MM.1S (cell line): ENCODE measurements at regions not wholly inside any gene's neighbourhood (a gene's known extent, or its start where the extent isn't known, plus 50 kb on each side); places are given as distances from the start of the nearest gene placed in this dataset.

ENCODE experiments used
- DNase-seq: peaks from one replicate; pipeline ENCODE4 v3.0.0-alpha.2; 2015
- H2AFZ ChIP-seq: fragments of 300-600 bp; sonication (generic); 2 replicates; pipeline ENCODE4 v1.6.0; 2016; ENCODE audit warnings: antibody characterized with exemption, low read length
- H3F3A ChIP-seq: fragments of 300-600 bp; sonication (generic); 2 replicates; pipeline ENCODE4 v1.6.1; 2016; ENCODE audit warnings: mild to moderate bottlenecking, antibody characterized with exemption, low read length, moderate library complexity, mixed read lengths; ENCODE audit not compliant: insufficient read depth
- H3K27ac ChIP-seq: fragments of 300-600 bp; sonication (generic); 2 replicates; pipeline ENCODE4 v1.5.1; 2016; ENCODE audit warnings: mild to moderate bottlenecking, low read length
- H3K27me3 ChIP-seq: fragments of 300-600 bp; sonication (generic); replicated peaks from 2 replicates; pipeline ENCODE4 v1.6.0; 2016; ENCODE audit warnings: low read length; ENCODE audit not compliant: insufficient read depth
- H3K36me3 ChIP-seq: fragments of 300-600 bp; sonication (generic); replicated peaks from 2 replicates; pipeline ENCODE4 v1.6.1; 2016; ENCODE audit warnings: mild to moderate bottlenecking, low read length, mixed read lengths; ENCODE audit not compliant: insufficient read depth
- H3K4me1 ChIP-seq: fragments of 300-600 bp; sonication (generic); 2 replicates; pipeline ENCODE4 v1.6.1; 2016; ENCODE audit warnings: low read length, mixed read lengths
- H3K4me2 ChIP-seq: fragments of 300-600 bp; sonication (generic); 2 replicates; pipeline ENCODE4 v1.6.0; 2016; ENCODE audit warnings: low read depth, low read length
- H3K4me3 ChIP-seq: fragments of 300-600 bp; sonication (generic); 2 replicates; pipeline ENCODE4 v1.5.1; 2016; ENCODE audit warnings: low read length, mixed read lengths
- H3K79me2 ChIP-seq: fragments of 300-600 bp; sonication (generic); 2 replicates; pipeline ENCODE4 v1.6.1; 2016; ENCODE audit warnings: mixed run types, low read length, mixed read lengths
- H3K9ac ChIP-seq: fragments of 300-600 bp; sonication (generic); 2 replicates; pipeline ENCODE4 v1.6.1; 2016; ENCODE audit warnings: low read length, mixed read lengths
- H3K9me2 ChIP-seq: fragments of 300-600 bp; sonication (generic); replicated peaks from 2 replicates; pipeline ENCODE4 v1.6.1; 2016; ENCODE audit warnings: mild to moderate bottlenecking, low read length, mixed read lengths; ENCODE audit not compliant: insufficient read depth
- H3K9me3 ChIP-seq: fragments of 300-600 bp; sonication (generic); replicated peaks from 2 replicates; pipeline ENCODE4 v1.6.1; 2016; ENCODE audit warnings: mild to moderate bottlenecking, low read length, mixed read lengths; ENCODE audit not compliant: insufficient read depth
- H4K20me1 ChIP-seq: fragments of 300-600 bp; sonication (generic); 2 replicates; pipeline ENCODE4 v1.6.1; 2016; ENCODE audit warnings: mild to moderate bottlenecking, low read length, moderate library complexity, mixed read lengths; ENCODE audit not compliant: insufficient read depth
- EZH2 ChIP-seq: fragments of 300-600 bp; sonication (generic); optimal IDR thresholded peaks from 2 replicates; pipeline ENCODE3; 2017; ENCODE audit warnings: low read depth, mild to moderate bottlenecking, antibody characterized with exemption, low read length, mixed read lengths
- EZH2phosphoT487 ChIP-seq: fragments of 300-600 bp; sonication (generic); IDR thresholded peaks from 2 replicates; pipeline ENCODE4 v1.6.1; 2018; ENCODE audit warnings: antibody characterized with exemption, low read length
- TF ChIP-seq, protein P1 (sequence below): fragments of 300-600 bp; sonication (generic); IDR thresholded peaks from 2 replicates; pipeline ENCODE4 v1.5.1; 2016; ENCODE audit warnings: antibody characterized with exemption, low read length, mixed read lengths

DNA sequence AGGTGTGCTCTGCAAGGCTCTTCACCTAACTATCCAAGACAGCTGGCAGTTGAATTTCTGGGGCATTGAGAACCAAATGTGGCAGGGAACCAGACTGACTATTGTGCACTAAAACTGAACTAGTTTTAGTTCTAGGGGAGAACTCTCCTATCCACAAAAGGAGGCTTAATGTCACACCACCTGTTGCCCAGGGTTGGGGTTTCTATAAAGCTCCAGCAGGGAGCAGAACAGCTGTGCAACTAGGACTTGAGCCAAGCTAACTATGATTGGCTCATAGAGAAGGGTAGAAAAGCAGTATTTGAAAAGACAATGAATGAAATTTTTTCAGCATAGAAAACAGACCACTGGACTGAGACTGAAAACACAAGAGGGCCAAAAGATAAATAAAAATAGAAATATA lies 53.3 kb upstream of the FGGY start:
- no peaks in the 10 kb centered on the region for H3K9me3 ChIP-seq
- no peak overlapping the region for H3K4me2 ChIP-seq
- H3F3A ChIP-seq, result no peaks in the 10 kb centered on the region
- no peak overlapping the region for H3K4me3 ChIP-seq
- no peaks in the 10 kb centered on the region for H3K4me1 ChIP-seq
- no peaks in the 10 kb centered on the region for H3K79me2 ChIP-seq
- no peak overlapping the region for H3K27ac ChIP-seq
- H3K36me3 ChIP-seq, result no peaks in the 10 kb centered on the region
- DNase-seq, result peak; percentile 27
- H3K9ac ChIP-seq, result no peak overlapping the region
- H4K20me1 ChIP-seq, result no peaks in the 10 kb centered on the region
- TF ChIP-seq, protein P1, sequence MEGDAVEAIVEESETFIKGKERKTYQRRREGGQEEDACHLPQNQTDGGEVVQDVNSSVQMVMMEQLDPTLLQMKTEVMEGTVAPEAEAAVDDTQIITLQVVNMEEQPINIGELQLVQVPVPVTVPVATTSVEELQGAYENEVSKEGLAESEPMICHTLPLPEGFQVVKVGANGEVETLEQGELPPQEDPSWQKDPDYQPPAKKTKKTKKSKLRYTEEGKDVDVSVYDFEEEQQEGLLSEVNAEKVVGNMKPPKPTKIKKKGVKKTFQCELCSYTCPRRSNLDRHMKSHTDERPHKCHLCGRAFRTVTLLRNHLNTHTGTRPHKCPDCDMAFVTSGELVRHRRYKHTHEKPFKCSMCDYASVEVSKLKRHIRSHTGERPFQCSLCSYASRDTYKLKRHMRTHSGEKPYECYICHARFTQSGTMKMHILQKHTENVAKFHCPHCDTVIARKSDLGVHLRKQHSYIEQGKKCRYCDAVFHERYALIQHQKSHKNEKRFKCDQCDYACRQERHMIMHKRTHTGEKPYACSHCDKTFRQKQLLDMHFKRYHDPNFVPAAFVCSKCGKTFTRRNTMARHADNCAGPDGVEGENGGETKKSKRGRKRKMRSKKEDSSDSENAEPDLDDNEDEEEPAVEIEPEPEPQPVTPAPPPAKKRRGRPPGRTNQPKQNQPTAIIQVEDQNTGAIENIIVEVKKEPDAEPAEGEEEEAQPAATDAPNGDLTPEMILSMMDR, result no peak
- TF ChIP-seq EZH2 (no peak), EZH2phosphoT487 (no peak)
- no peak overlapping the region for H2AFZ ChIP-seq
- no peaks in the 10 kb centered on the region for H3K27me3 ChIP-seq
- no peaks in the 10 kb centered on the region for H3K9me2 ChIP-seq

DNA sequence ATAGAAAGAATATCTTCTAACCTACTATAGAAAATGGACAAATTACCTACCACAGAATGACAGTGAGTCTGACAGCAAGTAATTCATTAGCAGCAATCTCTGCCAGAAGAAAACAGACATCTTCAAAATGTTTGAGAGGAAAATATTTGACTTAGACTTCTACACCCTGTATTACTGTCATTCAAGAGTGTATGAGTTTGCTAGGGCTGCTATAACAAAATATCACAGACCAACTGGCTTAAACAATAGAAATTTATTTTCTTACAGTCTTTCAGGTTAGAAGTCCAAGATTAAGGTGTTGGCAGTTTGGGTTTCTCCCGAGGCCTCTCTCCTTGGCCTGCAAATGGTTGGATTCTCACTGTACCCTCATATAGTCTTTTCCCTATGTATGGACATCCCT lies 52.9 kb upstream of the FGGY start:
- H3K9me2 ChIP-seq, result no peaks in the 10 kb centered on the region

DNA sequence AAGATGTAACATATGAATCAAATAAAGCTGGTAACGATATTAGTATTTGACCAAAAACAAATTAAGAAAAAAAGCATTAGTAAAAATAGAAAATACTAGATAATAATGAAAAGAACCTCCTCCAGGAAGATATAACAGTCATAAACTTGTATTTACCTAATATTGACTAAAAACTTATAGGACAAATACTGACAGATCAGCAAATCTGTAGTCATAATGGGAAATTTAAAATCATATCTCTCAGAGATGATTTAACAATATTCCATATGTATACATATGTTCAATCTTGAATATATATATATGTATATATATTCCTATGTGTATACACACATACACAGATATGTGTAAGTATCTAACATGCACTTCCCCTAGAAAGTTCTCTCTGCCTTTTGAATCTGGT lies 52.0 kb upstream of the FGGY start:
- no peaks in the 10 kb centered on the region for H3K9me2 ChIP-seq
- no peaks in the 10 kb centered on the region for H4K20me1 ChIP-seq
- no peak overlapping the region for H3K4me2 ChIP-seq
- TF ChIP-seq, protein P1, result no peak
- TF ChIP-seq EZH2, result no peak
- no peak for TF ChIP-seq EZH2phosphoT487
- no peaks in the 10 kb centered on the region for H3K9me3 ChIP-seq
- H2AFZ ChIP-seq, result no peak overlapping the region
- H3F3A ChIP-seq, result no peaks in the 10 kb centered on the region
- no peak overlapping the region for H3K4me3 ChIP-seq
- no peaks in the 10 kb centered on the region for H3K27me3 ChIP-seq
- H3K27ac ChIP-seq, result no peak overlapping the region
- H3K4me1 ChIP-seq, result no peaks in the 10 kb centered on the region
- H3K79me2 ChIP-seq, result no peaks in the 10 kb centered on the region
- no peak for DNase-seq
- no peak overlapping the region for H3K9ac ChIP-seq
- no peaks in the 10 kb centered on the region for H3K36me3 ChIP-seq

More for the DNA sequence above, 52.9 kb upstream of the FGGY start:
- no peaks in the 10 kb centered on the region for H3F3A ChIP-seq
- TF ChIP-seq, protein P1, result no peak
- no peak for TF ChIP-seq EZH2
- TF ChIP-seq EZH2phosphoT487, result no peak
- H3K27me3 ChIP-seq, result no peaks in the 10 kb centered on the region
- no peaks in the 10 kb centered on the region for H3K36me3 ChIP-seq
- no peak for DNase-seq
- no peak overlapping the region for H3K4me3 ChIP-seq
- H3K79me2 ChIP-seq, result no peaks in the 10 kb centered on the region
- H4K20me1 ChIP-seq, result no peaks in the 10 kb centered on the region
- H3K9ac ChIP-seq, result no peak overlapping the region
- no peak overlapping the region for H2AFZ ChIP-seq
- H3K27ac ChIP-seq, result no peak overlapping the region
- H3K4me1 ChIP-seq, result no peaks in the 10 kb centered on the region
- no peak overlapping the region for H3K4me2 ChIP-seq
- no peaks in the 10 kb centered on the region for H3K9me3 ChIP-seq
